ENCODE measurements at regions not wholly inside any gene's neighbourhood (a gene's known extent, or its start where the extent isn't known, plus 50 kb on each side); places are given as distances from the start of the nearest gene placed in this dataset.

GRCh38 chr2:215712219-215712868 lies 276.5 kb upstream of the FN1 start:
- Histone ChIP-seq H3K36me3 (no peaks in the 10 kb centered on the region), H3K9me3 (no peaks in the 10 kb centered on the region), H3K27me3 (no peaks in the 10 kb centered on the region), H3K4me1 (no peaks in the 10 kb centered on the region), H3K27ac (no peak overlapping the region), H3K4me3 (replicated peaks in 1 of 3) (no peak overlapping the region)
- intact Hi-C loops (cut with DNase I): no loop called here
- DNase-seq: no peak
- WGBS, 2 donors: 53 to 57% methylated on average over 3 of the region's 3 CpGs
- TF ChIP-seq POLR2A (IDR thresholded peaks at IDR 0.05): no peak
- no peak for TF ChIP-seq CTCF (IDR thresholded peaks at IDR 0.05)

- WGBS, 2 donors: 74 to 85% methylated on average over 2 of the region's 2 CpGs
- Histone ChIP-seq H3K9me3 (no peaks in the 10 kb centered on the region), H3K27ac (no peak overlapping the region), H3K27me3 (no peaks in the 10 kb centered on the region), H3K4me1 (no peaks in the 10 kb centered on the region), H3K4me3 (replicated peaks in 1 of 3) (no peak overlapping the region), H3K36me3 (no peaks in the 10 kb centered on the region)
- DNase-seq: no peak
- TF ChIP-seq CTCF (IDR thresholded peaks at IDR 0.05) (no peak), POLR2A (IDR thresholded peaks at IDR 0.05) (no peak)
- intact Hi-C loops (cut with DNase I): no loop called here
These were observed 275.7 kb upstream of the FN1 start for GRCh38 chr2:215711471-215712034.

GRCh38 chr2:215707608-215708007 lies 271.7 kb upstream of the FN1 start:
- WGBS, 2 donors: 90 to 92% methylated on average over 7 of the region's 7 CpGs
- Histone ChIP-seq H3K27me3 (no peaks in the 10 kb centered on the region), H3K4me1 (no peaks in the 10 kb centered on the region), H3K36me3 (no peaks in the 10 kb centered on the region), H3K4me3 (replicated peaks in 1 of 3) (no peak overlapping the region), H3K9me3 (no peaks in the 10 kb centered on the region), H3K27ac (no peak overlapping the region)
- no peak for TF ChIP-seq POLR2A (IDR thresholded peaks at IDR 0.05)
- TF ChIP-seq CTCF (IDR thresholded peaks at IDR 0.05): no peak
- intact Hi-C loops (cut with DNase I): no loop called here
- DNase-seq: no peak

GRCh38 chr2:215705771-215706361 lies 270.0 kb upstream of the FN1 start:
- Histone ChIP-seq H3K27me3 (no peaks in the 10 kb centered on the region), H3K27ac (no peak overlapping the region), H3K36me3 (no peaks in the 10 kb centered on the region), H3K4me3 (replicated peaks in 1 of 3) (no peak overlapping the region), H3K4me1 (no peaks in the 10 kb centered on the region), H3K9me3 (no peaks in the 10 kb centered on the region)
- intact Hi-C loops (cut with DNase I): no loop called here
- TF ChIP-seq CTCF (IDR thresholded peaks at IDR 0.05) (no peak), POLR2A (IDR thresholded peaks at IDR 0.05) (no peak)
- DNase-seq: no peak
- 77 to 78% methylated on average over 2 of the region's 2 CpGs for WGBS, 2 donors

GRCh38 chr2:215705281-215705680 lies 269.4 kb upstream of the FN1 start:
- intact Hi-C loops (cut with DNase I): no loop called here
- DNase-seq: no peak
- no peak for TF ChIP-seq CTCF (IDR thresholded peaks at IDR 0.05)
- no peaks in the 10 kb centered on the region for H3K27me3 ChIP-seq
- no peak overlapping the region for H3K27ac ChIP-seq
- no peaks in the 10 kb centered on the region for H3K9me3 ChIP-seq
- 96 to 99% methylated on average over 2 of the region's 2 CpGs for WGBS, 2 donors
- H3K4me1 ChIP-seq: no peaks in the 10 kb centered on the region
- no peaks in the 10 kb centered on the region for H3K36me3 ChIP-seq
- H3K4me3 ChIP-seq (replicated peaks in 1 of 3): no peak overlapping the region
